ENCODE measurements at regions not wholly inside any gene's neighbourhood (a gene's known extent, or its start where the extent isn't known, plus 50 kb on each side); places are given as distances from the start of the nearest gene placed in this dataset.
"Not testable (repeated sequence)": the region's sequence is repeated elsewhere in the genome, so short reads cannot be mapped to it uniquely, and the experiment has no call there.

DNA sequence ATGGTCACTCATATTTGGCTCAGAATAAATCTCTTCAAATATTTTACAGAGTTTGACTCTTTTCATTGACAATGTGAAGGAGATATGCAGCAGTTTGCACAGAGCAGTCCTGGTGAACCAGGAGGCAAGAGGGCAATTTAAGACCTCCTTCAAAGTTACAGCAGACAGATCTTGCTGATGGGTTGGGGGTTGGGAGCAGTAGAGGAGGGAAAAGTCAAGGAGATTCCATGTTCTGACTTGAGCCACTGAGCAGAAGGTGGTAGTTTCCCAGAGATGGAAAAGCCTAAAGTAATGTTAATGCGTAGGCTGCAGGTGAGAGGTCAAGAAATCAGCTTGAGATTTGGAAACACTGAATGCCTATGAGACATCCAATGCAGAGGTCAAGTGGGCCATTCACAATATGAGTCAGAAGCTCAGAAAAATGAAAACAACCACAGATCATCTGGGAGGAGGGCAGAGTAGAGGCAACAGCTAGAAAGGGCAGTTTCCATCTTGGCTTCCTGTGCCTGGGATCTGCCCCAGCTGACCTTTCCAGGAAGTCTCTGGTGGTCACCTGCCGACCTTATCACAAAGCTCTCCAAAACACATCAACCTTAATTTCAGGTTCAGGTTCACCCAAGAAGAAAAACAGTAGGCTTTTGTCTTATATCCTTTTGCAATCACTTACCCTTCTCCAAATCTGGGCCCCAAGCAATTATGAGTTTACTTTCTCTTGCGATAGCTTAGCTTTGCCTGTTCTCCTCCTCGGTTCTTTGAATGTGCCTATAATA, 197.5 kb upstream of the ARL4C start:
- ATAC-seq (no peak), DNase-seq (no peak)
- Histone ChIP-seq H3K4me3 (no peak overlapping the region), H3K27ac (no peak overlapping the region), H3K27me3 (no peaks in the 10 kb centered on the region), H3K9me3 (no peaks in the 10 kb centered on the region), H3K36me3 (no peaks in the 10 kb centered on the region), H3K4me1 (peaks cover 4 to 9% of the 10 kb centered on the region in 2 donors)
- TF ChIP-seq POLR2A (IDR thresholded peaks at IDR 0.05) (no peak), CTCF (IDR thresholded peaks at IDR 0.05 in 4 of 5, conservative IDR thresholded peaks at IDR 0.05 in 1 of 5) (no peak)
- intact Hi-C loops (cut with DNase I; ENCODE audit: low total_unique reads) = no loop called here
- in situ Hi-C loops (cut with MboI; ENCODE audit: low sequenced_read_pairs in 4 of 4) = no loop called here

DNA sequence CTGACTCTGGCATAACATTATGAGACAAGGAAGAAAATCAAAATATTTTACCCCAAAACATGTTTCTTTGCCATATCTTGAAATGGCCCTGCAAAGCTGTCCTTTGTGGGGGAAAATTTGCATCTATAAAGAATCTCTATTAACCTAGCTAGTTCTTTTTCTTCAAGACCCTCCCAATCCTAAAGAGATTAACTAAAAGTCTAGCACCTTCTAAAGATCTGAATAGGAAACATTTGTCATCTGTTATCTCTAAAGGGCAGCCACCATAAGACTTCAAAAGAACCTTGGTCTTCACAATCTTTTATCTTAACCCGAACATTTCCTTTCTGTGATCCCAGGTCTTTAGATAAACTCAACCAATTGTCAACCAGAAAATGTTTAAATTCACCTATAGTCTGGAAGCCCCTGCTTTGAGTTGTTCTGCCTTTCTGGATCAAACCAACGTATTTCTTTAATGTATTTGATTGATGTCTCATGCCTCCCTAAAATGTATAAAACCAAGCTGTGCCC, 196.9 kb upstream of the ARL4C start:
- H3K27ac ChIP-seq; intact Hi-C loops (cut with DNase I; ENCODE audit: low total_unique reads); H3K4me1 ChIP-seq; ATAC-seq; H3K9me3 ChIP-seq; H3K36me3 ChIP-seq; DNase-seq; H3K27me3 ChIP-seq; in situ Hi-C loops (cut with MboI; ENCODE audit: low sequenced_read_pairs in 4 of 4); H3K4me3 ChIP-seq: not testable (repeated sequence)

DNA sequence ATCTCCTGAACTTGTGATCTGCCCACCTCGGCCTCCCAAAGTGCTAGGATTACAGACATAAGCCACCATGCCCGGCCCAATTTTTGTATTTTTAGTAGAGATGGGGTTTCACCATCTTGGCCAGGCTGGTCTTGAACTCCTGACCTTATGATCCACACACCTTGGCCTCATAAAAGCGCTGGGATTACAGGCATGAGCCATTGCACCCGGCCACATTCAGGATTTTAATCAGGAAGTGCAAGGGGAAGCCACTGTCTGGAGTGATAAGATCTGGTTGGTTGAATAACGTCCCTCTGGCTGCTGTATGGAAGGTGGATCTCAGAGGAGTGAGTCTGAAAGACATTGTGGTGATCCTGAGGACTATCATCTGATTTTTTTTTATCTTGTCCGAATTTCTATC, 196.3 kb upstream of the ARL4C start:
- H3K9me3 ChIP-seq; H3K4me1 ChIP-seq; H3K4me3 ChIP-seq; H3K27ac ChIP-seq; H3K27me3 ChIP-seq; intact Hi-C loops (cut with DNase I; ENCODE audit: low total_unique reads); ATAC-seq; DNase-seq; in situ Hi-C loops (cut with MboI; ENCODE audit: low sequenced_read_pairs in 4 of 4); H3K36me3 ChIP-seq: not testable (repeated sequence)

DNA sequence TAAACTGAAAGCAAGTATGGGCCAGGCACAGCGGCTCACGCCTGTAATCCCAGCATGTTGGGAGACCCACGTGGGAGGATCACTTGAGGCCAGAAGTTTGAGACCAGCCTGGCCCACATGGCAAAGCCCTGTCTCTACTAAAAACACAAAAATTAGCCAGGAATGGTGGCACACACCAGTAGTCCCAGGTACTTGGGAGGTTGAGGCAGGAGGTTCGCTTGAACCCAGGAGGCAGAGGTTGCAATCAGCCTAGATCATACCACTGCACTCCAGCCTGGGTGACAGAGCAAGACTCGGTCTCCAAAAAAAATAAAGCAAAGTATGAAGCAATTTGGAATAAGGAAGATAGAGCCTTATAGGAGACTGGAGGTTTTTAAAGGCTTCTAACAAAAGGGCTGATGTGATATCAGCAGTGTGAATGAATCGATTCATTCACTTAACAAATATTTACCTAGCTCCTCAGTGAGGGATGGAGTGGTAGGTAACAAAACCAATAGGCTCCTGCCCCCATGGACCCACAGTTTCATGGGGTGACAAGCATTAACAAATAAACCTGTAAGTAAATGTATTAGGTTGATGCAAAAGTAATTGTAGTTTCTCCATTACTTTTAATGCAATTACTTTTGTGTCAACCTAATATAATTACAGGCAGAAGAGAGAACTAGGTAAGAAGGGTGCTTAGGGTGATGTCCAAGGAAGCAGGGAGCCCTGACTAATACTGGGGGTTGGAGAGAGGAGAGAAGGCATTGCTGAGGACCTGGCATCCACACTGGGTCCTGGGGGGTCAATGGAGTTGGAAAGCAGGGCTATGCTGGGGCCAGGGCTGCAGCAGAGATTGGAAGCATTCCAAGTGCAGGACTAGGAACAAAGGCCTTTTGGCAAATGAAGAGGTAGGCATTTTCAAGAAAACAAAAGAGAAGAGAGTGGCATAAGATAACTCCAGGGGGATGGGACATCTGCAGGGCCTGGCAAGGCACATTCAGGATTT, 195.4 kb upstream of the ARL4C start:
- H3K4me3 ChIP-seq = no peak overlapping the region
- ATAC-seq (no peak), DNase-seq (no peak)
- no peak for TF ChIP-seq CTCF (IDR thresholded peaks at IDR 0.05 in 4 of 5, conservative IDR thresholded peaks at IDR 0.05 in 1 of 5)
- TF ChIP-seq POLR2A (IDR thresholded peaks at IDR 0.05) = no peak
- H3K27ac ChIP-seq = no peak overlapping the region
- no peaks in the 10 kb centered on the region for H3K36me3 ChIP-seq
- no peaks in the 10 kb centered on the region for H3K9me3 ChIP-seq
- in situ Hi-C loops (cut with MboI; ENCODE audit: low sequenced_read_pairs in 4 of 4) = no loop called here
- intact Hi-C loops (cut with DNase I; ENCODE audit: low total_unique reads) = no loop called here
- peaks cover 4 to 9% of the 10 kb centered on the region in 2 donors for H3K4me1 ChIP-seq
- H3K27me3 ChIP-seq = no peaks in the 10 kb centered on the region

DNA sequence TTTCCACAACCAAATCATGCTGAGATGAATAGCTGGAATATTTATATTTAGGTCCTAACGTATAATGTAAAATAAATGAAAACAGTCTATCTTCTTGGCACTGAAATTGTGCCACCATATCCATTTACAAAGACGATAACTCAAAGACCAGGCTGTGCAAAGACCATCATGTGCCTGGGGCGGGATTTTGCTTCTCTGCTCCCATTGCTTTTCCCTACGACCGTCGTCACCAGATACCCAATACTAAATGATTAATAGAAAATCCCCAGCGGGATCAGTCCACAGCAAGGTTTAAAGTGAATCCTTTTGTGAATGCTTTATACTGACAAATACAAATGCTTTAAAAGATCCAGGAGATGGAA, 194.3 kb upstream of the ARL4C start:
- H3K27me3 ChIP-seq = no peaks in the 10 kb centered on the region
- intact Hi-C loops (cut with DNase I; ENCODE audit: low total_unique reads) = no loop called here
- no peaks in the 10 kb centered on the region for H3K36me3 ChIP-seq
- H3K4me3 ChIP-seq = no peak overlapping the region
- H3K9me3 ChIP-seq = no peaks in the 10 kb centered on the region
- DNase-seq (no peak), ATAC-seq (no peak)
- no peak overlapping the region for H3K27ac ChIP-seq
- peaks cover 4 to 9% of the 10 kb centered on the region in 2 donors for H3K4me1 ChIP-seq
- no peak for TF ChIP-seq CTCF (IDR thresholded peaks at IDR 0.05 in 4 of 5, conservative IDR thresholded peaks at IDR 0.05 in 1 of 5)
- TF ChIP-seq POLR2A (IDR thresholded peaks at IDR 0.05) = no peak
- in situ Hi-C loops (cut with MboI; ENCODE audit: low sequenced_read_pairs in 4 of 4) = no loop called here
